Right lobe of liver (tissue), 4 donors: ENCODE measurements at regions not wholly inside any gene's neighbourhood (a gene's known extent, or its start where the extent isn't known, plus 50 kb on each side); places are given as distances from the start of the nearest gene placed in this dataset.
"Not testable (repeated sequence)": the region's sequence is repeated elsewhere in the genome, so short reads cannot be mapped to it uniquely, and the experiment has no call there.

ENCODE experiments used
- POLR2A ChIP-seq: fragments of 450-650 bp; IDR thresholded peaks from one replicate; pipeline ENCODE4 v1.6.1; 2017; ENCODE audit warnings: antibody characterized with exemption, mild to moderate bottlenecking
- TF ChIP-seq, protein P1 (sequence below), 4 donors: fragments of 200-600 bp in 3 of 4; fragments of 450-650 bp in 1 of 4; IDR thresholded peaks; one replicate each; pipeline versions ENCODE4 v1.5.1 to v1.8.0; 2016 to 2022; ENCODE audit warnings: antibody characterized with exemption in 4 of 4, mild to moderate bottlenecking in 2 of 4
- donor health status: DM: no; HTN: no; CAD: no.
- donor health status: DM: no; HTN: no; CAD: no.
- donor health status: DM: no; HTN: yes; CAD: no.

DNA sequence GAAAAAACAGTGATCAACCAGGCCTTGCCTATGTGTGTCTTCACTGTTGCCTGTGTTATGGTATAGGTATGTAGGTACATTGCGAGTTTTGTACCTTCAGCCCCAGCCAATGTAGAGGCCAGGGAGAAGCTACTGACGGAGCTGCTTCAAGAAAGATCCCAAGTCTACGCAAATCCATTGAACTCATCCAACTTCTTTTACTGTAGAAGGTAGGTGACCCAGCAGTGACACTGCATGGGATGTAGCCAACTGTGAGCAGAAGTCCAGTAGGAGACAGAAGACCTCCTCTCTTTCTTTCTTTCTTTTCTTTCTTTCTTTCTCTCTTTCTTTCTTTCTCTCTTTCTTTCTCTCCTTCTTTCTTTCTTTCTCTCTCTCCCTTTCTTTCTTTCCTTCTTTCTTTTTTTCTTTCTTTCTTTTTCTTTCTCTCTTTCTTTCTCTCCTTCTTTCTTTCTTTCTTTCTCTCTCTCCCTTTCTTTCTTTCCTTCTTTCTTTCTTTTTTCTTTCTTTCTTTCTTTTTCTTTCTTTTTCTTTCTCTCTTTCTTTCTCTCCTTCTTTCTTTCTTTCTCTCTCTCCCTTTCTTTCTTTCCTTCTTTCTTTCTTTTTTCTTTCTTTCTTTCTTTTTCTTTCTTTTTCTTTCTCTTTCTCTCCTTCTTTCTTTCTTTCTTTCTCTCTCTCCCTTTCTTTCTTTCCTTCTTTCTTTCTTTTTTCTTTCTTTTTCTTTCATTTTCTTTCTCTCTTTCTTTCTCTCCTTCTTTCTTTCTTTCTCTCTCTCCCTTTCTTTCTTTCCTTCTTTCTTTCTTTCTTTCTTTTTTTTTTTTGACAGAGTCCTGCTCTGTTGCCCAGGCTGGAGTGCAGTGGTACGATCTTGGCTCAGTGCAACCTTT lies 88.7 kb upstream of the NCK2 start:
- TF ChIP-seq, protein P1, sequence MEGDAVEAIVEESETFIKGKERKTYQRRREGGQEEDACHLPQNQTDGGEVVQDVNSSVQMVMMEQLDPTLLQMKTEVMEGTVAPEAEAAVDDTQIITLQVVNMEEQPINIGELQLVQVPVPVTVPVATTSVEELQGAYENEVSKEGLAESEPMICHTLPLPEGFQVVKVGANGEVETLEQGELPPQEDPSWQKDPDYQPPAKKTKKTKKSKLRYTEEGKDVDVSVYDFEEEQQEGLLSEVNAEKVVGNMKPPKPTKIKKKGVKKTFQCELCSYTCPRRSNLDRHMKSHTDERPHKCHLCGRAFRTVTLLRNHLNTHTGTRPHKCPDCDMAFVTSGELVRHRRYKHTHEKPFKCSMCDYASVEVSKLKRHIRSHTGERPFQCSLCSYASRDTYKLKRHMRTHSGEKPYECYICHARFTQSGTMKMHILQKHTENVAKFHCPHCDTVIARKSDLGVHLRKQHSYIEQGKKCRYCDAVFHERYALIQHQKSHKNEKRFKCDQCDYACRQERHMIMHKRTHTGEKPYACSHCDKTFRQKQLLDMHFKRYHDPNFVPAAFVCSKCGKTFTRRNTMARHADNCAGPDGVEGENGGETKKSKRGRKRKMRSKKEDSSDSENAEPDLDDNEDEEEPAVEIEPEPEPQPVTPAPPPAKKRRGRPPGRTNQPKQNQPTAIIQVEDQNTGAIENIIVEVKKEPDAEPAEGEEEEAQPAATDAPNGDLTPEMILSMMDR (IDR thresholded peaks at IDR 0.05): not testable (repeated sequence)
- TF ChIP-seq POLR2A: not testable (repeated sequence)
